GM23248 (cell line): ENCODE measurements at regions not wholly inside any gene's neighbourhood (a gene's known extent, or its start where the extent isn't known, plus 50 kb on each side); places are given as distances from the start of the nearest gene placed in this dataset.

ENCODE experiments used
- EZH2 ChIP-seq: fragments of 200-600 bp; sonication (generic); IDR thresholded peaks from 2 replicates; pipeline ENCODE4 v1.6.1; 2018; ENCODE audit warnings: antibody characterized with exemption, mild to moderate bottlenecking; ENCODE audit not compliant: insufficient read depth, poor library complexity, severe bottlenecking
- EZH2phosphoT487 ChIP-seq: fragments of 200-600 bp; sonication (generic); IDR thresholded peaks from 2 replicates; pipeline ENCODE4 v1.6.1; 2018; ENCODE audit warnings: antibody characterized with exemption, moderate library complexity, mild to moderate bottlenecking, low read depth; ENCODE audit not compliant: insufficient read depth

DNA sequence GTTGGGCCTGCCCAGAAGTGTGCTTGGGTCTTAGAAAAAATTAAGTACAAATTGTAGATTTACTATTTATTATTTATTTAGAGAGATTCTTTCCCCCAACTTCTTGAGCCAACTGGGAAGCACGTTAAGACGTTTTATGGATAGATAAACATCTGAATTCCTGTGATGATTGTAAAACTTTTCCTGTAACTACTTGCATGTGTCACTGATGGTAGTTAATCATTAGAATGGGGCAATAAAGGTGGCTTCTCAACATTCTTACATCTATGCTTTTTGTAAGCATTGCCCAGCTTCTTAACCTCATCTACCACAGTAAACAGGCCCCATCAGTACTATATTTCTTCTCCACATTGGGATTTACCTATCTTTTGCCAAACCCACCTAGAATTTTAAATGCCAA lies 559.8 kb downstream of the LMO4 start:
- TF ChIP-seq EZH2 = no peak
- TF ChIP-seq EZH2phosphoT487 = no peak
